IMR-90 (cell line): ENCODE measurements at regions not wholly inside any gene's neighbourhood (a gene's known extent, or its start where the extent isn't known, plus 50 kb on each side); places are given as distances from the start of the nearest gene placed in this dataset.

Experiments
- ATAC-seq: fragments of 200-7000 bp; cut with Tn5 transposase; 2 replicates; pipeline ENCODE4 v1.9.1; 2020; ENCODE audit warnings: low read depth, mild to moderate bottlenecking, moderate library complexity
- BruUV-seq: library from RNA; stranded (reverse); fragments of 400-500 nt; replicated peaks from 2 replicates; lab custom pipeline; 2021; lab: Mats Ljungman, UMichigan
- CTCF ChIA-PET: fragments of 300-600 bp; formaldehyde crosslinking; extraction: SDS; loops from one replicate; lab custom pipeline; 2021; ENCODE audit warnings: antibody characterized with exemption; lab: Yijun Ruan, JAX
- POLR2A ChIA-PET: fragments of 300-600 bp; sonication (Branson Sonifier 250); formaldehyde crosslinking; loops from one replicate; lab custom pipeline; 2022; ENCODE audit warnings: antibody characterized with exemption; ENCODE audit not compliant: unreplicated experiment; lab: Charles Lee
- DNase-seq: peaks from one replicate; pipeline ENCODE4 v3.0.0; 2013
- H2AFZ ChIP-seq: replicated peaks from 2 replicates; pipeline ENCODE3; 2013; ENCODE audit warnings: low read length, mild to moderate bottlenecking; ENCODE audit not compliant: poor library complexity
- H2AK5ac ChIP-seq: 2 replicates; pipeline ENCODE4 v1.6.1; 2013; ENCODE audit warnings: low read depth, low read length, inconsistent platforms
- H2AK9ac ChIP-seq: replicated peaks from 2 replicates; pipeline ENCODE3; 2013; ENCODE audit warnings: mild to moderate bottlenecking, low read depth, low read length, moderate library complexity; ENCODE audit not compliant: poor library complexity
- H2BK120ac ChIP-seq: 2 replicates; pipeline ENCODE4 v1.6.1; 2013; ENCODE audit warnings: low read depth, low read length, inconsistent platforms
- H2BK15ac ChIP-seq: 3 replicates; pipeline ENCODE4 v1.6.1; 2013; ENCODE audit warnings: low read depth, low read length, inconsistent platforms
- H2BK20ac ChIP-seq: 2 replicates; pipeline ENCODE4 v1.6.1; 2013; ENCODE audit warnings: low read depth, mild to moderate bottlenecking, inconsistent platforms, low read length, moderate library complexity
- H2BK5ac ChIP-seq: 2 replicates; pipeline ENCODE4 v1.6.1; 2013; ENCODE audit warnings: mild to moderate bottlenecking, low read depth, low read length, inconsistent platforms; ENCODE audit not compliant: poor library complexity, severe bottlenecking
- H3K14ac ChIP-seq: replicated peaks from 2 replicates; pipeline ENCODE4 v1.6.1; 2013; ENCODE audit warnings: low read depth, low read length, inconsistent platforms
- H3K18ac ChIP-seq: 2 replicates; pipeline ENCODE4 v1.6.1; 2013; ENCODE audit warnings: low read depth, low read length, control low read depth
- H3K23ac ChIP-seq: 2 replicates; pipeline ENCODE4 v1.6.1; 2013; ENCODE audit warnings: low read depth, low read length, inconsistent platforms
- H3K27ac ChIP-seq: 2 replicates; pipeline ENCODE4 v1.5.1; 2013; ENCODE audit warnings: mild to moderate bottlenecking, control low read depth, low read length; ENCODE audit not compliant: insufficient read depth
- H3K27me3 ChIP-seq: 2 replicates; pipeline ENCODE4 v1.6.1; 2013; ENCODE audit warnings: low read length; ENCODE audit not compliant: control insufficient read depth, insufficient read depth
- H3K36me3 ChIP-seq: 2 replicates; pipeline ENCODE4 v1.6.1; 2013; ENCODE audit warnings: low read length, mixed read lengths; ENCODE audit not compliant: control insufficient read depth, insufficient read depth
- H3K4ac ChIP-seq: 2 replicates; pipeline ENCODE4 v1.6.1; 2013; ENCODE audit warnings: low read depth, low read length, inconsistent platforms
- H3K4me1 ChIP-seq: 2 replicates; pipeline ENCODE4 v1.6.1; 2013; ENCODE audit warnings: low read length, mixed read lengths; ENCODE audit not compliant: control insufficient read depth, insufficient read depth
- H3K4me2 ChIP-seq: 2 replicates; pipeline ENCODE4 v1.6.1; 2013; ENCODE audit warnings: low read depth, mild to moderate bottlenecking, control low read depth, low read length, moderate library complexity
- H3K4me3 ChIP-seq: 2 replicates; pipeline ENCODE4 v1.5.1; 2013; ENCODE audit warnings: low read depth, mild to moderate bottlenecking, control low read depth, low read length, moderate library complexity; ENCODE audit not compliant: insufficient read depth
- H3K56ac ChIP-seq: 2 replicates; pipeline ENCODE4 v1.6.1; 2013; ENCODE audit warnings: low read length, inconsistent platforms; ENCODE audit not compliant: insufficient read depth; ENCODE audit errors: extremely low read depth
- H3K79me1 ChIP-seq, 2 experiments: 2 replicates each; pipeline ENCODE4 v1.6.1; 2013; ENCODE audit warnings: low read length in 2 of 2, inconsistent platforms in 1 of 2, low read depth in 1 of 2
- H3K9ac ChIP-seq: 2 replicates; pipeline ENCODE4 v1.6.1; 2013; ENCODE audit warnings: low read depth, low read length, control low read depth
- H3K9me1 ChIP-seq: 2 replicates; pipeline ENCODE4 v1.6.1; 2013; ENCODE audit warnings: low read length, inconsistent platforms; ENCODE audit not compliant: insufficient read depth
- H3K9me3 ChIP-seq: 2 replicates; pipeline ENCODE4 v1.6.1; 2013; ENCODE audit warnings: low read length; ENCODE audit not compliant: control insufficient read depth, insufficient read depth
- H4K20me1 ChIP-seq: 2 replicates; pipeline ENCODE4 v1.6.1; 2013; ENCODE audit warnings: low read length, inconsistent platforms; ENCODE audit not compliant: insufficient read depth
- H4K5ac ChIP-seq: 2 replicates; pipeline ENCODE4 v1.6.1; 2013; ENCODE audit warnings: mild to moderate bottlenecking, low read depth, low read length, control low read depth
- H4K8ac ChIP-seq, 2 experiments: 2 replicates each; pipeline ENCODE4 v1.6.1; 2013; ENCODE audit warnings: low read depth in 2 of 2, low read length in 2 of 2, control low read depth in 1 of 2, inconsistent platforms in 1 of 2
- H4K91ac ChIP-seq: 2 replicates; pipeline ENCODE4 v1.6.1; 2013; ENCODE audit warnings: low read depth, low read length, inconsistent platforms; ENCODE audit not compliant: insufficient read depth
- BHLHE40 ChIP-seq: fragments of 150-350 bp; IDR thresholded peaks from 2 replicates; pipeline ENCODE4 v1.6.1; 2016; ENCODE audit warnings: mild to moderate bottlenecking, low read depth, low read length
- CEBPB ChIP-seq: IDR thresholded peaks from 2 replicates; pipeline ENCODE4 v1.6.1; 2012; ENCODE audit warnings: low read depth, low read length, improper control_type of control experiment
- CHD1 ChIP-seq: IDR thresholded peaks from 2 replicates; pipeline ENCODE4 v1.6.1; 2012; ENCODE audit warnings: low read depth, low read length, improper control_type of control experiment
- CTCF ChIP-seq: conservative IDR thresholded peaks from 2 replicates; pipeline ENCODE4 v1.5.1; 2012; ENCODE audit warnings: mild to moderate bottlenecking, low read depth, low read length, improper control_type of control experiment
- ELK1 ChIP-seq: fragments of 150-350 bp; IDR thresholded peaks from 2 replicates; pipeline ENCODE4 v1.6.1; 2016; ENCODE audit warnings: low read depth, mild to moderate bottlenecking, low read length, moderate library complexity, borderline replicate concordance
- FOS ChIP-seq: fragments of 150-350 bp; IDR thresholded peaks from 2 replicates; pipeline ENCODE4 v1.6.1; 2016; ENCODE audit warnings: low read depth, low read length
- MAFK ChIP-seq: IDR thresholded peaks from 2 replicates; pipeline ENCODE4 v1.6.1; 2012; ENCODE audit warnings: low read depth, low read length, improper control_type of control experiment
- MAZ ChIP-seq: IDR thresholded peaks from 2 replicates; pipeline ENCODE4 v1.6.1; 2012; ENCODE audit warnings: low read depth, mild to moderate bottlenecking, low read length, improper control_type of control experiment, moderate library complexity, borderline replicate concordance
- MXI1 ChIP-seq: IDR thresholded peaks from 2 replicates; pipeline ENCODE4 v1.6.1; 2012; ENCODE audit warnings: low read depth, mild to moderate bottlenecking, low read length, moderate library complexity, borderline replicate concordance
- NFE2L2 ChIP-seq: fragments of 150-350 bp; IDR thresholded peaks from 2 replicates; pipeline ENCODE4 v1.6.1; 2016; ENCODE audit warnings: low read depth, mild to moderate bottlenecking, low read length
- POLR2A ChIP-seq: IDR thresholded peaks from 2 replicates; pipeline ENCODE4 v1.6.1; 2012; ENCODE audit warnings: mild to moderate bottlenecking, low read depth, low read length
- RAD21 ChIP-seq: IDR thresholded peaks from 2 replicates; pipeline ENCODE4 v1.6.1; 2012; ENCODE audit warnings: low read length, improper control_type of control experiment
- RCOR1 ChIP-seq: IDR thresholded peaks from 2 replicates; pipeline ENCODE4 v1.6.1; 2012; ENCODE audit warnings: mild to moderate bottlenecking, low read length, improper control_type of control experiment; ENCODE audit not compliant: insufficient replicate concordance
- RFX5 ChIP-seq: IDR thresholded peaks from 2 replicates; pipeline ENCODE4 v1.8.0; 2012; ENCODE audit warnings: low read depth, mild to moderate bottlenecking, low read length, moderate library complexity
- SMC3 ChIP-seq: fragments of 150-350 bp; IDR thresholded peaks from 2 replicates; pipeline ENCODE4 v1.6.1; 2016; ENCODE audit warnings: low read depth, mild to moderate bottlenecking, antibody characterized with exemption, low read length, moderate library complexity
- USF2 ChIP-seq: fragments of 150-350 bp; IDR thresholded peaks from 2 replicates; pipeline ENCODE4 v1.6.1; 2017; ENCODE audit warnings: mild to moderate bottlenecking, antibody characterized with exemption, low read length, low read depth
- WGBS, 2 experiments: methylation state at CpG; one replicate each; pipeline versions ENCODE4 v1.1.5 to v1.1.7; 2013; ENCODE audit warnings: missing lambda C conversion rate in 2 of 2; ENCODE audit not compliant: insufficient read length in 1 of 2; ENCODE audit errors: extremely low coverage in 2 of 2; 5-methylcytosine and 5-hydroxymethylcytosine counted together
- dilution Hi-C: fragments of 300-500 bp; cut with HindIII; formaldehyde crosslinking; loops from one replicate; pipeline ENCODE4 v1.14.3; 2018; ENCODE audit warnings: low sequenced_read_pairs; ENCODE audit not compliant: unreplicated experiment
- in situ Hi-C: fragments of 300-500 bp; cut with MboI; formaldehyde crosslinking; loops from 3 replicates; pipeline ENCODE4 v1.14.3; 2019; ENCODE audit warnings: low sequenced_read_pairs, inconsistent platforms, mixed read lengths
- intact Hi-C: fragments of 100-400 bp; cut with micrococcal nuclease; formaldehyde crosslinking; loops from 2 replicates; pipeline ENCODE4 v1.10.0; 2022

- Histone ChIP-seq H4K91ac (no peak overlapping the region), H2BK20ac (no peak overlapping the region), H4K5ac (no peak overlapping the region), H3K9me1 (no peaks in the 10 kb centered on the region), H2AK9ac (no peak overlapping the region), H3K23ac (no peak overlapping the region), H3K9ac (no peak overlapping the region), H2BK5ac (no peak overlapping the region), H2AFZ (no peak overlapping the region), H3K9me3 (no peaks in the 10 kb centered on the region), H3K27me3 (no peaks in the 10 kb centered on the region), H3K4ac (no peak overlapping the region), H4K8ac (no peak overlapping the region), H3K56ac (no peak overlapping the region), H2BK120ac (no peak overlapping the region), H3K4me2 (no peak overlapping the region), H3K27ac (no peak overlapping the region), H3K36me3 (no peaks in the 10 kb centered on the region), H3K14ac (no peak overlapping the region), H3K4me3 (no peak overlapping the region), H4K20me1 (no peaks in the 10 kb centered on the region), H2BK15ac (no peak overlapping the region), H2AK5ac (no peak overlapping the region), H3K18ac (no peak overlapping the region), H3K4me1 (no peaks in the 10 kb centered on the region), H3K79me1 (no peaks in the 10 kb centered on the region)
- TF ChIP-seq FOS: no peak
- no peak for TF ChIP-seq MAFK
- no peak for TF ChIP-seq BHLHE40
- no peak for TF ChIP-seq MXI1
- no peak for TF ChIP-seq CTCF
- TF ChIP-seq MAZ: no peak
- TF ChIP-seq CEBPB: no peak
- TF ChIP-seq NFE2L2: no peak
- no peak for TF ChIP-seq ELK1
- no peak for TF ChIP-seq RCOR1
- TF ChIP-seq SMC3: no peak
- TF ChIP-seq USF2: no peak
- no peak for TF ChIP-seq RFX5
- TF ChIP-seq RAD21: no peak
- no peak for TF ChIP-seq CHD1
- TF ChIP-seq POLR2A: no peak
- dilution Hi-C loops (no loop called here), in situ Hi-C loops (no loop called here), intact Hi-C loops (no loop called here)
- no TSS peak for BruUV-seq
- ATAC-seq (no peak), DNase-seq (no peak)
- POLR2A ChIA-PET: no interaction called here
- CTCF ChIA-PET: no interaction called here
- 100% methylated on average over 1 of the region's 5 CpGs; no CpG with 5 or more reads in 1 of the 2 experiments for WGBS, 2 experiments
These were observed 128.9 kb upstream of the CCNH start for GRCh38 chr5:87541676-87542075.
